ENCODE measurements at regions not wholly inside any gene's neighbourhood (a gene's known extent, or its start where the extent isn't known, plus 50 kb on each side); places are given as distances from the start of the nearest gene placed in this dataset.
A peak's percentile ranks its signal among the peaks of the same experiment; 100 is the strongest.

DNA sequence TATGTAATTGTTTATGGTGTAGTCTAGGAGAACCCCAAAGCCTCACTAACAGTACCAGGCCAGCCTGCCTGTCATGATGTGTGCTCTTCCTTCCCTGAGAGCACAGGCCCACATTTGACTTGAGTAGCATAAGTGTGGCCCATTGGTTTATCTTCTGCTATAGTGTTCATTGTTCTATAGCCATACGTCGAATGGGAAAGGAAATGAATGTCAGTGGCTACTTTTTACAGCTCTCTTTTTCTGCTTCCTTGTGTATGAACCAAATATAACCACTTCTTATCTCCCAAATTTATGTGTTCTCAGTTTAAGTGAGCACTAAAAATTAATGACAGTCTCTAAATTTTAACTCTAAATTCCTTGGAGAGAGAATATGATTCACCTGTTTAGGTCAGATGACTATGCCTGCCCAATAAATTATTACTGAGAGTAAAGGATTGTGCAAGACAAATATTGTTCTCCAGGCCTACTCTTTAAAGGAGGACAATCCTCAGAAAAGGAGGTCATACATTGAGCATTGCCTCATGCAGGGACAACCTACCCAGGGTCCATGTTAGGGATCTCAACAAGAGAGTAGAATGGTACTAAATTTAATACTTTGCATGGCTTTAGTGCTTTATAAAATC, 222.9 kb upstream of the ARHGAP20 start:
- ATAC-seq, result no peak

DNA sequence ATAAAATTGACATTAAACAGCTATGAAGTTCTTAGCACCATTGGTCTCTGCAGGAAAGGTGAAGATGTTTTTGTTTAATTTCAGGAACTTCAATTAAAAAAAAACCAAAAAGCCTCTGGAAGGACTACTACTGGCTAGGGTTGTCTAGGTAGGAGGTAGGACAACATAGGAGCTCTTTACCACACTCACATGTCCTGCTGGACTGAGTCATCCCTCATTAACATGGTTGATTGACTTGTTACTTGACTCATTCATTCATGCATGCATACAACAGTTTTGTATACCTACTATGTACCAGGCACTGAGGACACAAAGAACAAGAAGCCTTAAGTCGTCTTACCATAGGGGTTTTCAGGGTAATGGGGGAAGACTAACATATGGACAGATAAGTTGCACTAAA, 216.9 kb upstream of the ARHGAP20 start:
- ChIA-PET POLR2A (no interaction called here), CTCF (no interaction called here)
- ATAC-seq (no peak), DNase-seq (no peak)
- intact Hi-C loops (cut with DNase I, micrococcal nuclease), result no loop called here
- Mint-ChIP-seq H3K27me3 (no peaks in the 10 kb centered on the region), H3K4me3 (no peak overlapping the region), H3K9me3 (ENCODE audit: low read depth) (no peaks in the 10 kb centered on the region), H3K4me1 (no peaks in the 10 kb centered on the region), H3K27ac (no peak overlapping the region), H3K36me3 (ENCODE audit: low read depth) (no peaks in the 10 kb centered on the region)

More for the DNA sequence above, 222.9 kb upstream of the ARHGAP20 start:
- CTCF ChIA-PET, result no interaction called here
- Mint-ChIP-seq H3K9me3 (ENCODE audit: low read depth) (no peaks in the 10 kb centered on the region), H3K27ac (no peak overlapping the region), H3K36me3 (ENCODE audit: low read depth) (no peaks in the 10 kb centered on the region), H3K4me3 (no peak overlapping the region), H3K4me1 (no peaks in the 10 kb centered on the region), H3K27me3 (peaks cover 1% of the 10 kb centered on the region)
- POLR2A ChIA-PET, result no interaction called here
- intact Hi-C loops (cut with DNase I, micrococcal nuclease), result no loop called here
- no peak for DNase-seq

DNA sequence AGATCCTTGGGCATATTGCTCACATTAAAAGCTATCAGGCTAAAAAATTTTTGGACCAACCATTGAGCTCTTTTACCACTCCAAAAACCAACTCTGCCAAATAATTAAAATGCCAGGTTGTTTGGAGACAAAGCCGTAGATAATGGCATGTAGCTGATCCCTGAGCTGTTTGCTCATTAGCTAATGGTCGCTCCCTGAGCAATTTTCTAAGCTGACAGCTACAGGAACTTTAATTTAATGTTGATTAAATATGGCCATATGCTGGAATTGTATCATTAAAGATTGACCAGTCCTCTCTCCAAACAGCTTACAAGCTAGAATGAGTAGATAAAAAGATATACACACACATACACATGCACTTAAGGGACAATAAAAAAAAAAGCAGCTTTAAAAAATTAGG, 216.2 kb upstream of the ARHGAP20 start:
- no peaks in the 10 kb centered on the region for H3K9me3 Mint-ChIP-seq (ENCODE audit: low read depth)
- H3K36me3 Mint-ChIP-seq (ENCODE audit: low read depth), result no peaks in the 10 kb centered on the region
- no peak overlapping the region for H3K4me3 Mint-ChIP-seq
- ChIA-PET POLR2A (no interaction called here), CTCF (interaction anchor here (1.1 kb wide), 1 partner anchor 10 kb away, joined by 4 read pairs; no protein-coding TSS in a partner anchor)
- DNase-seq, result no peak
- no peak overlapping the region for H3K27ac Mint-ChIP-seq
- no peaks in the 10 kb centered on the region for H3K4me1 Mint-ChIP-seq
- intact Hi-C loops (cut with DNase I, micrococcal nuclease), result no loop called here
- H3K27me3 Mint-ChIP-seq, result no peaks in the 10 kb centered on the region
- no peak for ATAC-seq

DNA sequence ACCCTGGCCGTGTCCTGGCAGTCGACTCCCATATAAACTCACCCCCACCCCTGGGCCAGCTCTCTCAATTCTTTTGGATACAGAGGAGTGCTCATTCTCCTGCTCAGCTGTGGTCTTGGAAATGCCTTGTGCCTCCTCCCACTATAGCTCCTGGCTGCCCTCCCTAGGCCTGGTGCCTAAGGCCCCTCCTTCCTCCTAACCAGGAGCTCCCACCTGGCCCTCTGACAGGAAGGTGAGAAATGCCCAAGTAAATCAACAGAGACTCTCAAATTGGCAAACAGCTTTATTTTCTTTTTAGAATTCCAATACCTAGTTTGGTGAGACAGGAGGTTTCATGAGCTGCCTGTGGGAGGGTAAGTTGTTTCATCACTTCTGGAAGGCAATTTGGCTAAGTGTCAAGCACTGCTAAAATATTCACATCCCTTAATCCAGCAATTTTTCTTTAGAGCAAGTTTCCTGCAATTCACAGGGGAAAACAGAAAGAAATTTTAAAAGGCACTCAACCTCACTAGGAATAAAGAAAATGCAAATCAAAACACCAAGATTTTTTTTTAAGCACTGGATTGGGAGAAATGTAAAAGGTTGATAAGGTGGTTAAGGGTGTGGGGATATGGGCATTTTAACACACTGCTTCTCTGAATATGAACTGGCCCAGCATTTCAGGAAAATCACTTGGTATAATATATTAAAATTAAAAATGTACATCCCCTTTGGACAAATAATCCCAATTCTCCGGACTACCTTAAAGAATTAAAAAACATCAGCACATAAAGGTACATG, 209.7 kb upstream of the ARHGAP20 start:
- H3K27me3 Mint-ChIP-seq, result no peaks in the 10 kb centered on the region
- DNase-seq (no peak), ATAC-seq (no peak)
- H3K36me3 Mint-ChIP-seq (ENCODE audit: low read depth), result no peaks in the 10 kb centered on the region
- H3K27ac Mint-ChIP-seq, result no peak overlapping the region
- H3K4me1 Mint-ChIP-seq, result peaks cover 4% of the 10 kb centered on the region
- H3K4me3 Mint-ChIP-seq, result no peak overlapping the region
- H3K9me3 Mint-ChIP-seq (ENCODE audit: low read depth), result no peaks in the 10 kb centered on the region
- POLR2A ChIA-PET, result no interaction called here
- CTCF ChIA-PET, result interaction anchor here (0.7 to 1.5 kb wide), 2 partner anchors 62 to 350 kb away, joined by 3 read pairs; no protein-coding TSS in a partner anchor
- intact Hi-C loops (cut with DNase I, micrococcal nuclease), result no loop called here

DNA sequence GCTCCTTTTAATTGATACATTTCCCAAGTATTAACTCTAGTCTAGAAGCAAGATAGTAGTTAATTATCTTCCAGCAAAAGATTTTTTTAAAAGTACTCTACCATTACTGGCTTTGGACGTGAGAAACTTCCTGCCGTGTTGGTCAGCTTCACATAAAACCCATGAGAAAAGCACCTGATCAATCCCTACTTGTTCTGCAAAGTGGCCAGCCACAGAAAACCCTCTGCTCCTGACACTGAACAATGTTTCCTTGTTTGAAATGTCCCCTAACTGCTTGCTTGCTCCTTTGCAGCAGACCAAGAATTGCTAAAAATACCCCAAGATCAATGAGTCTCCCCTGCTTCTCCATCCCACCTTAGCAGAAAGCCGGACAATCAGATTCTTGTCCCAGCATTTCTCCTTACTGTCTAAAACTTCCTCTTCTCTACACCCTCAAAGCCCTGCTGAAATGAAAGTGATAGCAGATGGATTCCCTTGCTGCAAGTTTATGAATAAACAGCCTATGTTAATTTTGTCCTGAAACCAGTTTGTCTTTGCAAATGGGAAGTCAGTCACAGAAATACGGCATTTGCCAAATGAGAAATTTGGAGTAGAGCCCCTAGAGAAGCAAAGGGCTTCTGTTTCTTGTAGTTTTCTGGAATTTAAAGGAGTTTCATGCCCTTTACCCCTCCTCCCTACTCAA, 207.1 kb upstream of the ARHGAP20 start:
- Mint-ChIP-seq H3K9me3 (ENCODE audit: low read depth) (peaks cover 4% of the 10 kb centered on the region), H3K27ac (no peak overlapping the region), H3K4me1 (peaks cover 4% of the 10 kb centered on the region), H3K27me3 (no peaks in the 10 kb centered on the region), H3K4me3 (no peak overlapping the region), H3K36me3 (ENCODE audit: low read depth) (no peaks in the 10 kb centered on the region)
- DNase-seq, result no peak
- no peak for ATAC-seq
- CTCF ChIA-PET, result interaction anchor here (1.3 kb wide), 1 partner anchor 9 kb away, joined by 4 read pairs; no protein-coding TSS in a partner anchor
- POLR2A ChIA-PET, result no interaction called here
- intact Hi-C loops (cut with DNase I, micrococcal nuclease), result no loop called here

DNA sequence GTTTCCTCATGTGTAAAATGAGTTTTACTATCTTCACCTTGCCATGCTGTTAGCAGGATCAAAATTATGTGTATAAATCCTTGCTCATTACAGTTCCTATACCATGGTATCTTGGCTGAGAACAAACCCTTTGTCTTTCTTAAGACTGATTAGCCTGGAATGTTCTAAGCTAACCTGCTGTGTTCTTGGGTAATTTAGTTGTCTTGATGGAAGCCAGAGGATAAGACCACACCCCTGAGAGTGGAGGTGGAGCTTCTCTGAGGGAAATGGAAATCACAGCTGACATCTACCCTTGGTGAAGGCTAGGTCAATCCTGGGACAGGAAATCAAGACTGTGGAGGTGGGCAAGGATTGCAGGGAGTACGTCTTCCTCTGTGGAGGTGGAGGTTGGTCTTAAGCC, 206.1 kb upstream of the ARHGAP20 start:
- ATAC-seq (no peak), DNase-seq (no peak)
- intact Hi-C loops (cut with DNase I, micrococcal nuclease), result no loop called here
- Mint-ChIP-seq H3K27ac (no peak overlapping the region), H3K36me3 (ENCODE audit: low read depth) (no peaks in the 10 kb centered on the region), H3K27me3 (no peaks in the 10 kb centered on the region), H3K4me1 (peaks cover 4% of the 10 kb centered on the region), H3K9me3 (ENCODE audit: low read depth) (peaks cover 4% of the 10 kb centered on the region), H3K4me3 (no peak overlapping the region)
- ChIA-PET POLR2A (no interaction called here), CTCF (interaction anchor here (0.6 to 1.3 kb wide), 2 partner anchors 10 to 170 kb away, joined by 3 to 4 read pairs; no protein-coding TSS in a partner anchor)

DNA sequence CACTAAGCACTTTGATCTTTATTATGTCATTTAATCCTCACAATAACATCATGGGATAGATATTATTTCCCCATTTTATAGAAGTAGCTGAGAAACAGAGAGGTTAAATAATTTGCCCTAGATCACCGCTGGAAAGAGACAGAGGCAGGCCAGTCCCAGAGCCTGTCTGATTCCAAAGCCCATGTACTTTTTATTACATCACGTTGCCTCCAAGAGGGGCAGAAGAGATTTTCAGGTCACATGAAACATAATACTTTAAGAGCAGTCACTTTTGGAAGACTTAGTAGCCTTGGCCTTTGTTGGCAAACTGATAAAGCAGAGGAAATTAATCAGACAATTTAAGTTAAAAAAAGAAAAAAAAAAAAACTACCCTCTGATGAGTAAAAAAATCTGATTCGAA, 200.2 kb upstream of the ARHGAP20 start:
- H3K36me3 Mint-ChIP-seq (ENCODE audit: low read depth), result no peaks in the 10 kb centered on the region
- H3K27ac Mint-ChIP-seq, result no peak overlapping the region
- intact Hi-C loops (cut with DNase I, micrococcal nuclease), result no loop called here
- H3K4me1 Mint-ChIP-seq, result peaks cover 21% of the 10 kb centered on the region
- POLR2A ChIA-PET, result no interaction called here
- DNase-seq, result no peak
- no peak for ATAC-seq
- no peaks in the 10 kb centered on the region for H3K27me3 Mint-ChIP-seq
- CTCF ChIA-PET, result no interaction called here
- H3K4me3 Mint-ChIP-seq, result no peak overlapping the region
- peaks cover 4% of the 10 kb centered on the region for H3K9me3 Mint-ChIP-seq (ENCODE audit: low read depth)

DNA sequence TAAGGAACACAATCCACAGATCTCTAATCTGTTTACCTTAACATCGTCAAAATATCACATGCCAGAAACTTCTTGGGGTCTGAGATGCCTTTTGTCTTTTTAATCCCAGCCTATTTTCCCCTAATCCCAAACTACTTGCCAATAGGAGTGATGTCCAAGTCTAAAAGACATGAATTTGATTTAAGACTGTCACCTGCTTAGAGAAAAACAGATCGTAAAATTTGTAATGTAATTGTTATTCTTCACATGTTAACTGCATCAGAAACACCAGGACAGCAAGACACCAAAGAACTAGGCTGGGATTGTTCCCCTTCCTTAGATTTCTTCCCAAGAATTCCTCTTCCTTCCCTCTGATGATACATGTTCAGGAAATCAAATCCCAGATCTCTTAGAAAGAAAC, 198.1 kb upstream of the ARHGAP20 start:
- Mint-ChIP-seq H3K36me3 (ENCODE audit: low read depth) (no peaks in the 10 kb centered on the region), H3K4me1 (peaks cover 28% of the 10 kb centered on the region), H3K4me3 (no peak overlapping the region), H3K27ac (no peak overlapping the region), H3K27me3 (no peaks in the 10 kb centered on the region), H3K9me3 (ENCODE audit: low read depth) (peaks cover 3% of the 10 kb centered on the region)
- ChIA-PET CTCF (no interaction called here), POLR2A (no interaction called here)
- intact Hi-C loops (cut with DNase I, micrococcal nuclease), result no loop called here
- DNase-seq, result no peak
- ATAC-seq, result no peak

DNA sequence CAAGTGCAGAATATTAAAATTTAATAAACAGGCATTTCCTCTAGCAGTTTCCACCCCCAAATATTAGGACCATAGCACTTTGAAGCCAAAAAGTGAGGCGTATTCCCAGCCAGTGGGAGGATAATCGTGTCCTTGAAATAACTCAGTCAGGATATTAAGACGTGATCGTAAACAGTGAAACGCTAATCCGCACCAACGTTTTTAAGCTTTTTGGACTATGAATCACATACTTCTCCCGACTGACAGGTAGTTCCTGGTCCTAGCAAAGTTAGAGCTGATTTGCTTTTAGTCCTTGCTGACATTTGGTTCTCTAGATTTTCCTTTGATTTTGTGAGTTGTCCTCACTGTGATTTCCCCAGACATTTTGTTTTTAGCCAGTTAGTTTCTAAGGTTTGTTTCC, 197.1 kb upstream of the ARHGAP20 start:
- DNase-seq (no peak), ATAC-seq (no peak)
- no peak overlapping the region for H3K4me3 Mint-ChIP-seq
- peaks cover 28% of the 10 kb centered on the region for H3K4me1 Mint-ChIP-seq
- POLR2A ChIA-PET, result interaction anchor here (0.6 kb wide), 1 partner anchor 320 kb away, joined by 3 read pairs; no protein-coding TSS in a partner anchor
- no peaks in the 10 kb centered on the region for H3K36me3 Mint-ChIP-seq (ENCODE audit: low read depth)
- H3K9me3 Mint-ChIP-seq (ENCODE audit: low read depth), result peaks cover 3% of the 10 kb centered on the region
- intact Hi-C loops (cut with DNase I, micrococcal nuclease), result no loop called here
- CTCF ChIA-PET, result interaction anchor here (0.8 kb wide), 1 partner anchor 28 kb away, joined by 3 read pairs; no protein-coding TSS in a partner anchor
- no peaks in the 10 kb centered on the region for H3K27me3 Mint-ChIP-seq
- no peak overlapping the region for H3K27ac Mint-ChIP-seq

DNA sequence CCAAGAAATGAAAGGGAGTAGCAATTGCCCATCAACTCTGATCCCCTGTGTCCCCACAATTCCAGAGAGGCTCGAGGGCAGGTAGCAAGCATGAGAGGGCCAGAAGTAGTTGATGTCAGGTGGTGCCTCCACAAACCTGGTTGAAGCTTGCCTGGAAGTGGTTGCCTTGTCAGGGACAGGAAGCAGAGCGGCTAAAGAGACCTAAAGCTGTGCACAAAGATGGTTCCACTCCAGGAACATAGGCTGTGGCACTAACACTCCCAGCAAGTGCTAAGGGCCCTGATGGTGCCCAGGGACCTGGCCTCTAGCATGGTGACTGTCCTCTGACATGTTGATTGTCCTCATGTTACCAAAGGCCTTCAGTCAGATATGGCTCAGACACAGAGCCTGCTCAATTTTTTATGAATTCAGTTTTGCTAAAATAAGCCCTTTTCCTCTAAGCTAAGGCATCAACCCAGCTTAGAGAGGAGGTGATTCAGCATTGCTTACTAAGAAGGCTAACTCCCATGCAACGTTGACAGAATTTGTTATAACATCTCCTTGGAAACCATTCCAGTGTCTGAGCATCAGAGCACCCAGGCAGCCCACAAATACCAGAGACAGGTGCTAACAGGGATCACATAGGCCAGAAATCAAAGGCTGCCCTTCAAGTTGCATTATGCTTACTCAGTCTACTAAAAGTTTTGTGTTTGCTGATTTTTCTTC, 196.3 kb upstream of the ARHGAP20 start:
- Mint-ChIP-seq H3K27me3 (no peaks in the 10 kb centered on the region), H3K9me3 (ENCODE audit: low read depth) (peaks cover 3% of the 10 kb centered on the region), H3K36me3 (ENCODE audit: low read depth) (no peaks in the 10 kb centered on the region), H3K4me3 (no peak overlapping the region), H3K27ac (peak overlapping the region; percentile 4), H3K4me1 (peaks cover 28% of the 10 kb centered on the region)
- DNase-seq, result peak; percentile 8
- intact Hi-C loops (cut with DNase I, micrococcal nuclease), result no loop called here
- ATAC-seq, result peak; percentile 42
- CTCF ChIA-PET, result no interaction called here
- POLR2A ChIA-PET, result interaction anchor here (0.6 kb wide), 1 partner anchor 321 kb away, joined by 3 read pairs; no protein-coding TSS in a partner anchor

DNA sequence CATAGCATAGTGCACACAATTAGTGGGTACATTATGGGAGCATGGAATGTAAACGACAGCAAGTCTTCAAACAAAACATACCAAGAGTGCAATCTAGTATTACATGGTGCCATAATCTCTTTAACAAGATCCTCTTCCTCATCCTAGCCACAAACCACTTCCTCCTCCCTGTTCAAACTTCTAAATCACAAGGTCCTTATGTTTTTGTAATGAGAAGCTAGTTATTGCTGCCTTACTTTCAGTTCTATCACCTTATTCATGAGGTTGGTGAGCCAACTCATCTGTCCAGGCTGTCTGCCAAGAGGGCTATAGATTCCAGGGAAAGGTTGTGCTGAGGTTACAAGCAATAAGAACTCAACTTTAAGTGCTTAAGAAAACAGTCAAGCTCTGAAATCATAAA, 195.4 kb upstream of the ARHGAP20 start:
- ATAC-seq, result peak; percentile 84
- ChIA-PET POLR2A (no interaction called here), CTCF (no interaction called here)
- Mint-ChIP-seq H3K27me3 (no peaks in the 10 kb centered on the region), H3K36me3 (ENCODE audit: low read depth) (no peaks in the 10 kb centered on the region), H3K9me3 (ENCODE audit: low read depth) (peaks cover 3% of the 10 kb centered on the region), H3K4me3 (no peak overlapping the region), H3K27ac (peak overlapping the region; percentile 52), H3K4me1 (peaks cover 28% of the 10 kb centered on the region)
- intact Hi-C loops (cut with DNase I, micrococcal nuclease), result no loop called here
- DNase-seq, result peak; percentile 19

All from activated CD4-positive, alpha-beta T cell treated with anti-CD3 and anti-CD28 coated beads for 36 hours (primary cell).